Large intestine (tissue), 3 donors: ENCODE measurements at regions not wholly inside any gene's neighbourhood (a gene's known extent, or its start where the extent isn't known, plus 50 kb on each side); places are given as distances from the start of the nearest gene placed in this dataset.
"Not testable (repeated sequence)": the region's sequence is repeated elsewhere in the genome, so short reads cannot be mapped to it uniquely, and the experiment has no call there.

Experiments used
- DNase-seq, 2 donors: peaks; one replicate each; pipeline versions ENCODE4 v3.0.0 to v3.0.0-alpha.2; 2013
- H3K27ac ChIP-seq: one replicate; pipeline ENCODE4 v1.5.1; 2013; ENCODE audit warnings: low read length
- H3K27me3 ChIP-seq: 2 replicates; pipeline ENCODE4 v1.6.1; 2013; ENCODE audit warnings: low read length; ENCODE audit not compliant: control insufficient read depth, insufficient read depth
- H3K36me3 ChIP-seq: 2 replicates; pipeline ENCODE4 v1.6.1; 2013; ENCODE audit warnings: low read length; ENCODE audit not compliant: control insufficient read depth, insufficient read depth
- H3K4me1 ChIP-seq: one replicate; pipeline ENCODE4 v1.6.1; 2013; ENCODE audit warnings: low read length; ENCODE audit not compliant: control insufficient read depth, insufficient read depth
- H3K4me3 ChIP-seq: one replicate; pipeline ENCODE4 v1.5.1; 2013; ENCODE audit warnings: low read length
- H3K9me3 ChIP-seq: one replicate; pipeline ENCODE4 v1.6.1; 2013; ENCODE audit warnings: mild to moderate bottlenecking, low read depth, low read length, moderate library complexity; ENCODE audit not compliant: control insufficient read depth
- WGBS: methylation state at CpG from one replicate; pipeline ENCODE4 v1.1.5; 2013; ENCODE audit warnings: low lambda C conversion rate; ENCODE audit not compliant: insufficient coverage; 5-methylcytosine and 5-hydroxymethylcytosine counted together

DNA sequence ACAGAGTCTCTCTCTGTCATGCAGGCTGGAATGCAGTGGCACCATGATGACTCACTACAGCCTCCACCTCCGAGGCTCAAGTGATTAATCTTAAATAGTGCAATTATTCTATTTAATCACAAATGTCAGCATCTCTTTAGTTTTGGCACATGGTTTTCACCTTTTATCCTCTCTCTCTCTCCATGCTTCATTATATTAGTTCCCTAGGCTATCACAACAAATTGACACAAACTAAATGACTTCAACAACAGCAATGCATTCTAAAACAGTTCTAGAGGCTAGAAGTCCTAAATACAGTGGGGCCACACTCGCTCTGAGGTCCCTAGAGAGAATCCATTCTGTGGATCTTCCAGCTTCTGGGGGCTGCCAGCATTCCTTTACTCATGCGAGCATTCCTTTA is 178.2 kb upstream of the ZNG1F start:
- H3K9me3 ChIP-seq, H3K4me3 ChIP-seq, H3K36me3 ChIP-seq, H3K27ac ChIP-seq, DNase-seq, H3K27me3 ChIP-seq, H3K4me1 ChIP-seq: not testable (repeated sequence)
- WGBS: no CpG with 5 or more reads among the region's 3 CpGs

DNA sequence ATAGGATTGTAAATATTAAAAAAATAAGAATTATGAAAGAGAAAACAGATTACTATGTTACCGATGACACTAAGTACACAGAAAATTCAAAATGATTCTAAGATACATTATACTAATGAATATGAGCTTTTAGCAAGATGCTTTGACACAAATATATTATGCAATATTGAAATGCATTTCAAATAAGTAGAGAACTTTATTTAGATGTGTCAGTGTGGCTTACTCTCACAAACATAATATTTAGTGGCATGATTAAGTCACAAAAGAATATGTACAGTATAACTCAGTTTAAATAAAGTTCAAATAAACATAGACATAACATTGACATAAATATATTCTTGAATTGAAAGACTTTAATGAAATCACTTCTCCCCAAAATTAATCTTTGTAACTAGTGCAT is 172.7 kb upstream of the ZNG1F start:
- not testable (repeated sequence) for H3K9me3 ChIP-seq, H3K36me3 ChIP-seq, H3K27me3 ChIP-seq, H3K4me1 ChIP-seq, DNase-seq, H3K27ac ChIP-seq, H3K4me3 ChIP-seq
- no CpG with 5 or more reads among the region's 1 CpG for WGBS

DNA sequence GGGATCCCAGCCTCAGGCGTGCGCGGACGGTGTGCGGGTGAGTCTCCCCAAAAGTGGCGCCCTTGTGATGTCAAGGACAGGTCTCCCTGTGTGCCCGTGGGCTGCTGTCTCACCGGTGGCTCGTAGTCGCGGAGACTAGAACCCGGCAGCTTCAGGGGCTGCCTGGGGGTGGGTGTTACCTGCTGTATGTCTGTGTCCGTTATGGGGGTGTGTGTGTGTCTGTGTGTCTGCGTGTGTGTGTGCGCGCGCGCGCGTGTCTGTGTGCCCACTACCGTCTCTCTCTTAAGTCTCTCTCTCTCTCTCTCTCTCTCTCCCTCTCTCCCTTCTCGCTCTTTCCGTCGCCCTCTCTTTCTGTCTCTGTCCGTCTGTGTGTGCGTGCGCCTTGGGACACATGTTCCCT is 170.0 kb upstream of the ZNG1F start:
- H3K9me3 ChIP-seq, H3K4me1 ChIP-seq, H3K27me3 ChIP-seq, H3K36me3 ChIP-seq: not testable (repeated sequence)
- Histone ChIP-seq H3K27ac (peak overlapping the region; percentile 44), H3K4me3 (peak overlapping the region; percentile 57)
- peak; percentile 12 to 67 for DNase-seq
- WGBS: no CpG with 5 or more reads among the region's 27 CpGs

DNA sequence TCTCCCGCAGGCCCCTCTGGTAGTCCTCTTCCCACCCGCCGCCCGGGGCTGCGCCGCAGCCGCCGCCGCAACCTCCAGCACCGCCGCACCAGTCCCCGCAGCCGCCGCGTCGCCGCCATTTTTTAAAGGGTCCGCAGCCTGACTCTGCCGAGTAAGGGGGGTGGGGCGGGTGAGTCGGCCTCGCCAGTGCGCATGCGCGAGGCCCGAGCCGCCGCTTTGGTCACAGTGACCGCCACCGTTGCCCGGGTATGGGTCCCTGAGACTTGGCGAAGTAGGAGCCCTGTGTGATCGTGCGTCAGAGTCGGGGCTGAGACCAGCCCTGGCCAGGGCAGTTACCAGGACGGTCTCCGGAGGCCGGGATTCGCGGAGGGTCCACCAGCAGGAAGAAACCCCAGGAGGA is 169.6 kb upstream of the ZNG1F start:
- Histone ChIP-seq H3K27ac (peak overlapping the region; percentile 44), H3K4me3 (peak overlapping the region; percentile 57)
- H3K36me3 ChIP-seq, H3K27me3 ChIP-seq, H3K4me1 ChIP-seq, H3K9me3 ChIP-seq: not testable (repeated sequence)
- peak; percentile 72 to 77 for DNase-seq
- no CpG with 5 or more reads among the region's 40 CpGs for WGBS

DNA sequence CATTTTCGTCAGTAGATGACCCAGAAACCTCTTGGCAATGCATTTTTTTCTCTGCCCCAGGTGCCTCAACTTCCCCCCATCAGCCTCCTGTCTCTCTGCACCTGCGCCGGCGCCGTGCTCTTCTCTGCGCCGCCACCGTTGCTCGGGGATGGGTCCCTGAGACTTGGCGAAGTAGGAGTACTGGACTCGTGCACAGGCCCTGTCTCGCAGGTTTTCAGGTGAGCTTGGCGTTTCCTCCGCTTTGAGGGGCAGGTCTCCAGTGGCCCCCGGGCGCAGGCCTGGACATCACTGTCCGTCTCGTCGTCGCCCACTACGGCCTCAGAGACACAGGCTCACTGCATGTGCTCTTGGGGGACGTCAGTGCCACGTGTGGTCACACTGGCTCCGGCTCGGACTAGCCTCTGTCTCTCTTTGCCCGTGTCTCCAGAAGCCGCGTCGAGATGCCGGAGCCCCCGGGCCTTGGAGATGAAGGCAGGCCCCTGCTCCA is 168.8 kb upstream of the ZNG1F start:
- H3K4me1 ChIP-seq, H3K36me3 ChIP-seq, H3K9me3 ChIP-seq, H3K27ac ChIP-seq, H3K27me3 ChIP-seq: not testable (repeated sequence)
- peak overlapping the region; percentile 57 for H3K4me3 ChIP-seq
- DNase-seq: peak in 1 of 2 donors; percentile 2
- WGBS: no CpG with 5 or more reads among the region's 31 CpGs

DNA sequence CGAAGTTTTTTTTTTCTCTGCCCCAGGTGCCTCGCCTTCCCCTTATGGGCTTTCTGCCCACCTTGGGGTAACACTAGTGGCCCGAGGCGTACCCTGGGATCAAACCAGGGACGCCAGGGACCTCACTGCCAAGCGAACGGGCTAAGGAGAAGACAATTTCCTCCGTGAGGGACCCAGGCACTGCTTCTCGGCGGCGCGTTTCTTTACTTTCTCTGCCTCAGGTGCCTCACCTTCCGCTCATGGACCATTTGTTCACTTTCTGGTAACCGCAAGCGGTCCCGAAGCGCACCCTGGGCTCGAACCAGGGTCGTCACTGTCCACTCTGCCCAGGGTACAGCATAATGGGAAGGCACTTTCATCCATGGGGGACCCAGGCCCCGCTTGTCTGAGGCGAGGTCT is 168.2 kb upstream of the ZNG1F start:
- H3K4me3 ChIP-seq, H3K27me3 ChIP-seq, H3K36me3 ChIP-seq, DNase-seq, H3K27ac ChIP-seq, H3K9me3 ChIP-seq, H3K4me1 ChIP-seq: not testable (repeated sequence)
- no CpG with 5 or more reads among the region's 21 CpGs for WGBS

DNA sequence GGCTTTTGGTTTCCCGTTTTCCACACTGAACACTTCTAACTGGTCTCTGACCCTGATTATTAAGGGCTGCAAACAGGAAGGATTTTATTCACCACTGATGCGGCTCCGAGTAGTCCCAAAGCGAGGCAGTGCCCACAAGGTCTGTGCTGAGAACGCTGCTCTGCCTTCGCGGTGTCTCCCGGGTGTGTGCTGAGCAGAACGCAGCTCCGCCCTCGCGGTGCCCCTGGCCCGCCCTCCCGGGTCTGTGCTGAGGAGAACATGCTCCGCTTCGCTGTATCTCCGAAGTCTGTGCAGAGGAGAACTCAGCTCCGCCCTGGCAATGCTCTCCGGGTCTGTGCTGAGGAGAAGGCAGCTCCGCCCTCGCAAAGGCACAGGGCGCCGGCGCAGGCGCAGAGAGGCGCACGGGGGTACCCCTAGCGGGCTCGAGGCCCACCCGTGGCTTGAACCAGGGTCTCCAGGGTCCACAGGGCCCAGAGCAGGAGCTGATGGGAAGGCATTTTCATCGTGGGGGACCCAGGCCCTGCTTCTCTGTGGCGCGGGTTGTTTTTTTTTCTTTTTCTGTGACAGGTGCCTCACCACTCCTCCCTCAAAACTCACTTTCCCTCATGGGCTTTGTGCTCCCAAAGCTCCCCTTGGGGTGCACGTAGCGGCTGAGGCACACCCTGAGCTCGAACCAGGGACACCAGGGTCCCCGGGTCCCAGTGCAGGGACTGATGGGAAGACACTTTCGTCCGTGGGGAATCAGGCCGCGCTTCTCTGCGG is 167.7 kb upstream of the ZNG1F start:
- H3K9me3 ChIP-seq, H3K36me3 ChIP-seq, H3K27me3 ChIP-seq, H3K4me1 ChIP-seq: not testable (repeated sequence)
- Histone ChIP-seq H3K27ac (peak overlapping the region; percentile 36), H3K4me3 (peak overlapping the region; percentile 16)
- WGBS: no CpG with 5 or more reads among the region's 42 CpGs
- peak; percentile 37 to 74 for DNase-seq

DNA sequence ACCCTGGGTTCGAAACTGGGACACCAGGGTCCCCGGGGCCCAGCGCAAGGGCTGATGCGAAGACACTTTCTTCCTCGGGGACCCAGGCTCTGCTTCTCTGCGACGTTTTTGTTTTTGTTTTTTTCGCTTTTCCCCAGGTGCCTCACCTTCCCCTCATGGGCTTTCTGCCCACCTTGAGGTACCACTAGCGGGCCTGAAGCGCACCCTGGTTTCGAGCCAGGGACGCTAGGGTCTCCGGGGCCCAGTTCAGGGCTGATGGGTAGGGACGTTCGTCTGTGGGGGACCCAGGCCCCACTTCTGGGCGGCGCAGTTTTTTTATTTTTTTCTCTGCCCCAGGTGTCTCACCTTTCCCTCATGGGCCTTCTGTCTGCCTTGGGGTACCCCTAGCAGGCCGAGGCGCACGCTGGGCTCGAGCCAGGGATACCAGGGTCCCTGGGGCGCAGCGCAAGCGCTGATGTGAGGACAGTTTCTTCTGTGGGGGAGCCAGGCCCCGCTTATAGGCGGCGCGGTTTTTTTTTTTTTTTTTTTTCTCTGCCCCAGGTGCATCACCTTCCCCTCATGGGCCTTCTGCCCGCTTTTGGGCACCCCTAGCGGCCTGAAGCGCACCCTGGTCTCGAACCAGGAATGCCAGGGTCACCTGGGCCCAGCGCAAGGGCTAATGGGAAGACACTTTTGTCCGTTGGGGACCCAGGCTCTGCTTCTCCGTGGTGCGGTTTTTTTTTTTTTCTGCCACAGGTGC is 166.8 kb upstream of the ZNG1F start:
- not testable (repeated sequence) for DNase-seq, H3K9me3 ChIP-seq, H3K27ac ChIP-seq, H3K27me3 ChIP-seq, H3K4me3 ChIP-seq, H3K4me1 ChIP-seq, H3K36me3 ChIP-seq
- no CpG with 5 or more reads among the region's 36 CpGs for WGBS

DNA sequence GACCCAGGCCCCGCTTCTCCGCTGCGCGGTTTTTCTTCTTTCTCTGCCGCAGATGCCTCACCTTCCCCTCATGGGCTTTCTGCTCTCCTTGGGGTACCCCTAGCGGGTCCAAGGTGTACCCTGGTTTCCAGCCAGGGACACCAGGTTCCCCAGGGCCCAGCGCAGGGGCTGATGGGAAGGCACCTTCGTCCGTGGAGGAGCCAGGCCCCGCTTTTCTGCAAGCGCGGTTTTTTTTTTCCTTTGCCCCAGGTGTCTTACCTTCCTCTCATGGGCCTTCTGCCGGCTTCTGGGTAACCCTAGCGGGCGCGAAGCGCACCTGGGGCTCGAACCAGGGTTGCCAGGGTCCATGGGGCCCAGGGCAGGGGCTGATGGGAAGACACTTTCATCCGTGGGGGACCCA is 165.9 kb upstream of the ZNG1F start:
- H3K4me3 ChIP-seq: peak overlapping the region; percentile 13

DNA sequence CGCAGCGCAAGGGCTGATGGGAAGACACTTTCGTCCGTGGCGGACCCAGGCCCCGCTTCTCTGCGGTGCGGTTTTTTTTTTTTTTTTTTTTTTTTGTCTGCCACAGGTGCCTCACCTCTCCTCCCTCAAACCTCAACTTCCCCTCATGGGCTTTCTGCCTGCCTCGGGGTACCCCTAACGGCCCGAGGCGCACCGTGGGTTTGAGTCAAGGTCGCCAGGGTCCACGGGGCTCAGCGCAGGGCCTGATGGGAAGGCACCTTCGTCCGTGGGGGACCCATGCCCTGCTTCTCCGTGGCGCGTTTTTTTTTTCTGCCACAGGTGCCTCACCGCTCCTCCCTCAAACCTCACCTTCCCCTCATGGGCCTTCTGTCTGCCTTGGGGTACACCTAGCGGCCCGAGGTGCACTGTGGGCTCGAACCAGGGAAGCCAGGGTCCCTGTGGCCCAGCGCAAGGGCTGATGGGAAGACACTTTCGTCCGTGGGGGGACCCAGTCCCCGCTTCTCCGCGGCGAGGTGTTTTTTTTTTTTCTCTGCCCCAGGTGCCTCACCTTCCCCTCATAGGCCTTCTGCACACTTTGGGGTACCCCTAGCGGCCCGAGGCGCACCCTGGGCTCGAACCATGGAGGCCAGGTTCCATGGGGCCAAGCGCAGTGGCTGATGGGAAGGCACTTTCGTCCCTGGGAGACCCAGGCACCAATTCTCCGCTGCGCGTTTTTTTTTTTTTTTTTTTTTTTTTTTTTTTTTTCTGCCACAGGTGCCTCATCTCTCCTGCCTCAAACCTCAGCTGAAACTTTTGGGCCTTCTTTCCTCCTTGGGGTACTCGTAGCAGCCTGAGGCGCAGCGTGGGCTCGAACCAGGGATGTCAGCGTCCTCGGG is 165.2 kb upstream of the ZNG1F start:
- H3K36me3 ChIP-seq, H3K27me3 ChIP-seq, DNase-seq, H3K9me3 ChIP-seq, H3K27ac ChIP-seq, H3K4me1 ChIP-seq: not testable (repeated sequence)
- no CpG with 5 or more reads among the region's 47 CpGs for WGBS
- H3K4me3 ChIP-seq: peak overlapping the region; percentile 31

More for the DNA sequence above, 165.9 kb upstream of the ZNG1F start:
- not testable (repeated sequence) for H3K9me3 ChIP-seq, H3K4me1 ChIP-seq, H3K27ac ChIP-seq, H3K36me3 ChIP-seq, H3K27me3 ChIP-seq
- peak in 1 of 2 donors; percentile 17 for DNase-seq
- no CpG with 5 or more reads among the region's 19 CpGs for WGBS
